Gastroesophageal sphincter (tissue), 3 donors: ENCODE measurements at regions not wholly inside any gene's neighbourhood (a gene's known extent, or its start where the extent isn't known, plus 50 kb on each side); places are given as distances from the start of the nearest gene placed in this dataset.

Source experiments
- CTCF ChIP-seq, 4 experiments: fragments of 200-600 bp in 2 of 4; fragments of 450-650 bp in 2 of 4; sonication (generic) in 1 of 4; IDR thresholded peaks; one replicate each; pipeline ENCODE4 v1.5.1; 2017 to 2019; ENCODE audit warnings: antibody characterized with exemption in 4 of 4, mild to moderate bottlenecking in 2 of 4, moderate library complexity in 2 of 4
- EP300 ChIP-seq: sonication (generic); formaldehyde crosslinking; IDR thresholded peaks from one replicate; pipeline ENCODE4 v1.6.1; 2017; ENCODE audit warnings: antibody characterized with exemption, mild to moderate bottlenecking

- TF ChIP-seq CTCF (IDR thresholded peaks at IDR 0.05) (no peak), EP300 (no peak)
Observed at GRCh38 chr14:39628087-39628486, 195.9 kb upstream of the FBXO33 start.
